Fibroblast of skin of right quadriceps (primary cell): ENCODE measurements at regions not wholly inside any gene's neighbourhood (a gene's known extent, or its start where the extent isn't known, plus 50 kb on each side); places are given as distances from the start of the nearest gene placed in this dataset.

Experiments
- DNase-seq: peaks from one replicate; pipeline ENCODE4 v3.0.0-alpha.2; 2013

DNA sequence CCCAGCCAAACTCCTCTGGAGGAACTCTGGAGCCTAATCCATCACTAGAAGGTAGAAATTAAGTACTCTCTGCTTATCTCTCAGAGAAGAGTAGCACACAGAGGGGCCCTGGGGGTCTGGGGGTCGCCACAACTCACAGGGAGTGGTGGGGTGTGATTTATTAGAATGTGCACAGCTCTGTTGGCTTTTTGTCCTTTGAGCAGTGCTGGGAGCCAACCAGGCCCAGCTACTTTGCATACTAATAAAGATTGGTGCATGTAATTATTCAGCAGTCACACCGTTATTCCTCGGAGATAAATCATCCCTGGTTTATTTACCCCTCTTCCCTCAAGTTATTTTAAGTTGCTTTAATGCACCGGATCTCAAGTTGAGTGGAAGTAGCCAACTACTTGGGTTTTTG lies 606.7 kb upstream of the EEF2KMT start:
- DNase-seq: no peak

DNA sequence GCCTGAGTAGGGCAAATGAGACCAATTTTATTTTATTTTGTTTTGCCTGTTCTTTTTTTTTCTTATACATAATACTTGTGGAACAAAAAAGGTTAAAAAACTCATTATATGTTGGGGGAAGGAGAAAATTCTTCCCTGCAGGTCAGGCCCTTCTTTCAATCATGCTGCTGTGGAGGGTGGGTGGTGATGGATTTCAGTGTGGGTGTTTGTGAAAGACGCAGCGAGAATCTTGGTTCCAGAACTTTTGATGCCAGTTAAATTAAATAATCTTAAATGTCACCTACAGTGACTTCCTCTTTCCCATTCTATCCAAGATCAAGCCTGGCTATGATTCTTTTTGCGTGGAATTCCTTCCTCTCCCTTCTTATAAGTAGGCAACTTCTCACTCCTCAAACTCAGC lies 595.8 kb upstream of the EEF2KMT start:
- DNase-seq: no peak

DNA sequence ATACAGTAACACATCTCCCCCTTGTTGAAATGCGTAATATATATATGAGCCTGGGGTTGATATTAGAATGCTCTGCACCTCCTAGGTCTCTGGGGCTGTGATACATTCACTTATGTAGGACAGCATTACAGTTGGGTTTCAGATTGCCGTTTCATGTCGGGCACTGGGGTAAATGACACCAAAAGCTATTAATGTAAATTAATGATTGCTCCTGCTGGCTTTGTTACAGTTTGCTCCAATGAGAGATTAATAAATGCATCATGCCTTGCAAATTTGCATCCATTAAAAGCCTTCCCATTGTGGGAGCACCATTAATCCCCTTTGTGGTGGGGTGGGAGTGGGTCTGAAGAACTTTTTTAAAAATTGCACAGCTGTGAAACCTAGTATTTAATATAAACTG lies 584.4 kb upstream of the EEF2KMT start:
- no peak for DNase-seq

DNA sequence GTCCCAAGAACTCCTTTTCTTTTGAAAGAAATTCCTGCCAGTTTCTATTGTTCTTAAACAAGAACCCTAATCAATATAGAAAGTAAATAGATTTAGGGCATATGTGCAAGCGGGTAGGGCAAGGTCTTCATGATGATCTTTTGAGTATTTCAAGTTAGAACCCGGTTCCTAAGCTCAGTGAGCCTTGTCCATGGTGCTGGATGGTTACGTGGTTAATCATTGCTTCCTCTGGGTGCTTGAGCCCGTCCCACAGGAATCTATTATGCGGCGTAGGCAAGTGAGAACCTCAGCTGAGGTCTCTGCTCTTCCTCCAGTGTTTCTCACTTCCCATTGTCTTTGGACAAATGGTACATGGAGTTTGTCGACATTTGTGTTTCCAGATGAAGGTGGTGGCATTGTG lies 580.8 kb upstream of the EEF2KMT start:
- no peak for DNase-seq

DNA sequence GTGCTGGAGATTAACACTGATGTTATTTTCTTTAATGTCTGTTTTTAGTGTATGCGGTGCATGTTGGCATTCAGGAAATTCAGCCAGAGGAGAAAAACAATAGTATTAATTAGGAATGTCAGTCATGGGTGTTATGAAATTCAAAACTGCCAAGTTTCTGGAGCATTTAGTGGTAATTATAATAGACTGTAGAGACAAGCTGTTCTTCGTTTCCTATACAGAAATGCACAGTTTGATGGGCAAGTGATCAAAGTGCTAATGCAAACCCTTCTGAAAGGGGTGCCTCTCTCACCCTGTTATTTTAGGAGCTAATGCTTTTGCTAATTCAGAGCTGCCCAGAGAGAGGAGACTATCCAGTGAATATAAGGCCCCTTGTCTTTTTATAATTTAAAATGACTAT lies 573.8 kb upstream of the EEF2KMT start:
- DNase-seq: no peak

DNA sequence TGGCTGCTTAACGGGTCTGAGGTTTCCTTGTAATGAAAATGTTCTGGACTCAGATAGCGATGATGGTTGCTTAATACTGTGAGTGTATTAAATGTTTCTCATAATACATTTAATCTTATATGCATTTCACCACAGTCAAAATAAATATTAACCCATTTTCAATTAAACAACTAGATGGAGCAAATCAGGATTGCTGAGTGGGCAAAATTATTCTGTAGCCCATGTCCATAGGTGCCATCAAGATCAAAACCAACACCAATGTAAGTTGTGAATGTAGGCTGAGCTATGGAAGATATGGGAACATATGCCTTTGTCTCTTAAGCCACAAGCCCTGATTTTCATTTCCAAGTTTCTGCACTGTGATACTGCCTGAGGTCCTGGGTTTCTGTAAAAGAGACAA lies 572.6 kb upstream of the EEF2KMT start:
- no peak for DNase-seq

DNA sequence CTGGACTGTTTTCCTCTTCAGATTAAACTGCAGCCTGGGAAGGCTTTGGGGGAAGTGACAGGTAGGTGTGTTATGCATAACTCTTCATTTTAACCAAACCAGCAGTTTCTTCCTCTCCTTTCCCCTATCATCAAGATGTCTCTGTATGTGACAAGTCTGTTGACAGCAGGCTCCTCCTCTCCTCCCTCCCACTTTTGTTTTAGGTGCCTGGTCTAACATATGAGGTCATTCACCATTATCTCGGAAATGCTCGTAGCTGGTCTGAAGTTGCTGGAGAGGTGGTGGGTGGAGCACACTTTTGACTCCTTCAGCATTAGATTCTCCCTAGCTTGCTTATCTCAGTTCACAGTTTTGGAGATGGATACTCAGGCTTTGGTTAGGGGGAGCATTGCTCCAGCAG lies 571.0 kb upstream of the EEF2KMT start:
- DNase-seq: no peak

DNA sequence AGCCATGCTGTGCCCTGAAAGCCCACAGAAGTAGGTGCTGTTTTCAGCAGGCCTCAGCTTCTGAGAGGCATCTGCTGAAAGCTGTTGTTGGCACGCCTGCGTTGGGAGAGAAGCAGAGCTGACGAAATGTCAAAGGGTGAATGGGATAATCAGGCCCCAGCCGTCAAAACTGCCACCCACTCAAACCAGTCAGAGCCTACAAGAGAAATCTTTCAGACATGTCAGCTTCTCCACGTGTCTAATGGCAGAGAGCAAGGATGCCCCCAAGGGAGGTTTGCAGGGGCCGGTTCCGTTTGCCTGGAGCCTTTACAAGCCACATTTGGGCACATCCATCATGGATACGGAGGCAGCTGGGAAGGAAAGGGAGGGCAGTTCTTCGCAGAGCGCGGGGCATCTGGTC lies 568.2 kb upstream of the EEF2KMT start:
- no peak for DNase-seq

DNA sequence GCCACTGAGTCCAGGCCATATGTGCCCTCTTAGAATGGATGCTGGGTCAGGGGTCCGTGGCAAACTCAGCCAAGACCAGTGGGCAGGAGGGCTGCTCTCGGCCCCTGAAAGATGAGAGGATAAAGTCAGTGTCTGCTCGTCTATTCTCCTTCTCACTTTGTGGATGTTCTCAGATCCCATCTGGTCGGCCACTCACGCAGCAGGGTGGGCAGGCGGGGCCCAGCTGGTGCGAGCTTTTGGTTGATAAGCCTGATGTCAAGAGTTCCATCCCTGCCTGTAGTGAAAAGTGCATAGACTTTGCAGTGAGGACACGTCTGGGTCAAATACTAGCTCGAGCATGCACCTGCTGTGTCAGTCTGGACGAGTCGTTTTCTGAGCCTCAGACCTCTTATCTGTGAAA lies 556.2 kb upstream of the EEF2KMT start:
- DNase-seq: no peak

DNA sequence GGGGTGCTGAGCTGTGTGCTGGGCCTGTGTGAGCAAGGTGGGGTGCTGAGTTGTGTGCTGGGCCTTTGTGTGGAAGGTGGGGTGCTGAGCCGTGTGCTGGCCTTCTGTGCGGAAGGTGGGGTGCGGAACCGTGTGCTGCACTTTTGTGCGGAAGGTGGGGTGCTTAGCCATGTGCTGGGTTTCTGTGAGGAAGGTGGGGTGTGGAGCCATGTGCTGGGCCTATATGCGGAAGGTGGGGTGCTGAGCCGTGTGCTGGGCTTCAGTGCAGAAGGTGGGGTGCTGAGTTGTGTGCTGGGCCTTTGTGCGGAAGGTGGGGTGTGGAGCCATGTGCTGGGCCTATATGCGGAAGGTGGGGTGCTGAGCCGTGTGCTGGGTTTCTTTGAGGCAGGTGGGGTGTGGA lies 555.4 kb upstream of the EEF2KMT start:
- DNase-seq: no peak

DNA sequence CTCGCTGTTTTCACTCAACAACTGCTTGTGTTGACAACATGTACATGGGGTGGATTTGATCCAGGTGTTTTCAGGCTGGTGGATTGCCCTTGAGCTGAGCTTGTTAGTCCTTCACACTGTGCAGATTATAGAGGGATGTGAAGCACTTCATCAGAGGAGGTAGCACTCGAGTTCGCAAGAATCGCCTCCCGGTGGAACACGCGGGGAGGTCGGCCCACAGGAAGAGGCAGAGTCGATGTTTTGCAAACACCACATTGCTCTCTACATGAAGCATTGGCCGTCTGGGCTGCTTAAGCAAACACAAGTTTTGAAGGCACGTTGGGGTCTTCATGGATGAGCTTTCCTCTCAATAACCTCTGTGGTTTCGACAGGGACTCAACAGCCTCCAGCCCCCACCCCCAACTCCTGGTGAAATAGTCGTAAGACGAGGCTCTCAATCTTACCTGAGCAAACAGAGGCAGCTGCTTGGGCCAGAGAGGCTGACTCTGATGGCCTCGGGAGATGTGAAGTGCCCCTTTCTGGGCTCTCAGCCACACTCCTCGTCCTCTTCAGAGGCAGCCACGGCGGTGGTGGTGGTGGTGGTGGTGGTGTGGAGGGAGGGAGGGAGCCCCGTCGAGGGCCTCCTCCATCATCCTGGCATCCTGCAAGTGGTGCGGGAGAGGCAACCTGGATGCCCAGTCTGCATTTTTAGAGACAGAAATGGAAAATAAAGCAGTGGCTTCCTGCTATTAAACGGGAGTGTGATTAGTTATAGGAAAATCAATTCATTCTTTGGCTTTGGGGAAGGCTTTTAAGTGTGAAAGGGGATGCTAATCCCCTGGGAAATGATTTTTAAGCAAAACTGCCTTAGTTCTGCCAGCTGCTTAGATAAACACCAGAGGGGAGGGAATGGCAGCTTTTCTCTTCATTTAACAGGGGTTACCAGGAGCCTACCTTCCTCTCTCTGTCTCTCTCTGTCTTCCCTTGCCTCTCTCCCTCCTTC lies 552.5 kb upstream of the EEF2KMT start:
- DNase-seq: no peak

DNA sequence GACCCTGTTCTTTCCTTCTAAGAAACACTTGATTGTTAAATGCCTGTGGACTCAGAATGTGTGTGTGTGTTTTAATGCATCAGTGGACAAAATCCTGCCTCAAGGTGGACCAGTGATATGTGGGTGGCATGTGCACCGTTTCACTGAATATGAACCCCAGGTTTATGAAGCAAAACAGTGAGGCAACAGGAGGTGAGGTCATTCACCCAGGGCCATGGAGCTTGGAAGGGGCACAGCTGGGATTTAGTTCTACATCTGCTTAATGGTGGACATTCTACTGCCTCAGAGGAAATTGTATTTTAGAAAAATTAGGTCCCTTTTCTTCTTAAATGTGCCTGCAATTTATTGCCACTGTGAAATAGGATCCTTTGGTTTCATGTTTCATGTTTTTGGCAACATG lies 549.5 kb upstream of the EEF2KMT start:
- DNase-seq: no peak

DNA sequence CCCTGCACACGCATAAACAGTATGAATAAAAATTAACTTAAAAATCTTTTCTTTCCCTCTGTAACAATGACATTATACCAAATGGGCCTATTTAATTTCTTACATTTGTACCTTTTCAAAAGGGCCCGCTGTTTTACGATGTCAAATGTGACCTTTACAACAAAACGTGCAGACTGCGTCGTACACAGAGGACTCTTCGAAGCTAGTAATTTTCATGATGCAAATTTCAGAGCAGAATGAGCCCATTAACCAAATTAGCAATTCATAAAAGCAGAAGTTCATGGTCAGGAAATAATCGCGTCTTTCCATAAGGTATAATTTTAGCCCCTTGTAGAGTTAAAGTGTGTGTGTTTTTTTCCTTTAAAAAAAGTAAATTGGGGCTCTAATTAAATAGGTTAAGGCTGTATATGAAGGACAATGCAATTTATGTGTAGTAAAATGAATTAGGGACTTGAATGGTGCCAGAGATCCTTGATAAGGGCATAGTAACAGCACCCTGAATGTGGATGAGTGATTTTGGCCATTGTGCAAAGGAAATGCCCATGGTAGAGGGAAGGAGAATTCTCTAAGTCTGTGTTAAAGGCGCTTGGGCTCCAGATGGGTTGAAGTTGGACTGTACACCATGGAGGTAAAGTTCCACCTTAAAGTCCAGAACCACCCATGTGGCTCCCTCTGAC lies 546.4 kb upstream of the EEF2KMT start:
- DNase-seq: no peak

DNA sequence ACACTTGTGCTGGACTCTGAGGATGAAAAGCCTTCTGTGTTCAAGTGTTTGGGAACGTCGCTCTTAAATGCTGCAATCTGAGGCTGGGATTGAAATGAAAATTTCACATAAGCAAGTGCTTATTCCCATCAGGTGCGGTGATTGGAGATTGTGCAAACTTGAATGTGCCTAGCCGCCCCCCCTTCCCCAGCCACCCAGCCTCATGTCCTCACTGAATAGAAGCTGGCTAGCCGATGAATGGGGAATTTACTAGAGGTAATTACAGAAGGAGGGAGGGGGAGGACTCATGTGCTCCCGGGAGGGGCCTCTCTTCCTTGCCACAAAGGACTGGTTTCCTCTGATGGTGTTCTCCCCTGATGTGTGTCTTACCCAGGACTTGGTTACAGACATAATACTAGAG lies 544.8 kb upstream of the EEF2KMT start:
- DNase-seq: no peak

DNA sequence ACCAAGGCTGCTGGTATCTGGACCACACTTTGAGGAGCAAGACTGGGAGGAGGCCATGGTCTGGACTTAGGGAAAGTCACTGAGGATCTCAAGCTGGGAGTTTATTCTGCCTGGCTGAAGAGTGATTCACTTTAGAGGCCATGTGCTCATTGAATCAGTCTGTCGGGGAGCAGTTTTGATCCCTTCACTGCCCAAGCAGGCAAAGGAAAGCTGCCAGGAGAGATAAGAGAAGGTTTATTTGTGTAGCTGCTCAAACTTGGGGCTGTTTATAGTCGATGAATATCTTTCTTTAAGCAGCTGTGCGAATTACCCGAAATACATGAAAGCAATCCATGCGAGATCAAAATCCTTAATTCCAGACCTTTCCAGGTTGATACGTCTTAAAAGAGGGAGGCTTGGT lies 544.4 kb upstream of the EEF2KMT start:
- DNase-seq: no peak

DNA sequence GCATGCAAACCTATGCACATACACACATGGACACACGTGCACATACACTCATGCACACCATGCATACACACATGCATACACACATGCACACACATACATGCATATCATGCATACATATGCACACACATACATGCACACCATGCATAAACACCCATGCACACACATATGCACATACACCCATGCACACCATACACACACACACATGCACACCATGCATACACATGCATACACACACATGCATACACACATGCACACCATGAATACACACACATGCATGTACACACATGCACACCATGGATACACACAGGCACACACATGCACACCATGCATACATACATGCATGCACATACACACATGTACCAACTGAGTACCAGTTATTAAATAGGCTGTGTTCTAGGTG lies 543.3 kb upstream of the EEF2KMT start:
- DNase-seq: no peak

DNA sequence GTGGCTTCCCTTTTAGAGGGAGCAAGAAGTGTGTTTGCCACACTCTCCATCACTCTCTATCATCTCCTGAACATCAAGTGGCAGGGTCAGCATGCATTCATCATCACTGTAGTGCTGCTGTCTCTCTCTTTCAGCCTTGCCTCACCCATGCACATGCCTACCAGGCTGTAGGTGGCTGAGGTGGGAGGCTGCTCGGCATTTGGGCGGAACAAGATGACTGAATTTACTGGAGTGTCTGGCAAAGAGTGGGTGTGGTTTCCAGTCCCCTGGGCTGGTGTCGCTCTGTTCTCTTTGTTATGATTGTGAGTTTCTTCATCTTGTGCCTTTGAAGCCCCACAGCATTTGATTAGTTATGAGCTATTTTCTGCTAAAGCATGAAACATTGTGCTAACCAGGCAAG lies 541.9 kb upstream of the EEF2KMT start:
- no peak for DNase-seq

DNA sequence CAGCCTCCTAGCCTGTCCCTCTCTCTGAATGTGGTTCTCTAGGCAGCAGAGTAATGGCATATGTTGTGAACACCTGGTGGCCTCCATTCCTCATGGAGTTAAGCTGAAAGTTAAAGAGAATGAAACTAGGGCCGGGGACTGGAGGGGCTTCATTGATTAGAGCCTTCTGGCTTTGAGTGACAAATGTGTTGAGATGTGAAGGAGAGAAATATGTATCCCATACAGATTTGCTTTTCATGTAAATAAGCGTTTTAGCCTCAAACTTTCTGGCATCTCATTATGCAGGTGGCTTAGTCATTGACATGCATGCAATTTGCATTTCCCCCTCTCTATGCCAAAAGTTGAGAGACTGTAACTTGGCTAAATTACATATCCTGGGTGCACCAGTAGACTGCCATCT lies 537.7 kb upstream of the EEF2KMT start:
- DNase-seq: no peak

DNA sequence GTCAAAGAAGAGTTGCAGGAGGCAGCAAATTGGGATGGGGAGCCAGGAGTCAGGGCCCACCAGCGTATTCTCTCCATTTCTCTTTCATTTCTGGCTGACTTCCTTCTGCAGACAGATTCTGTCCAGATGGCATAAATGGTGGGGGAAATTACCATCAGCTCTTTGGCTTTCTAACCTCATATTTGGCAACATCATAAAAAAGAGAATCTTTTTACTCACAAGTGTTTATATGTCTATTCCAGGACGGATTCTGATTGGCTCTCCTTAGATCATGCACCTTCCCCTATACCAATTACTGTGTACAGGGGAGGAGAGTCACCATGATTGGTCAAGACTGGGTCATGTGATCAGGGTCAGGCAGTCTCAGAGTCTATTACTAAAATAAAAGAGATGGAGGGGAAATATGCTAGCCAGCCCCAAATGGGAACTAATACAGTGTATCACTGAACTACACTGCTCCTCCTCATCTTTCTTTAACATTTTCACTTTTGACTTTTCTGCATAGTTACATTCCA lies 537.1 kb upstream of the EEF2KMT start:
- no peak for DNase-seq

DNA sequence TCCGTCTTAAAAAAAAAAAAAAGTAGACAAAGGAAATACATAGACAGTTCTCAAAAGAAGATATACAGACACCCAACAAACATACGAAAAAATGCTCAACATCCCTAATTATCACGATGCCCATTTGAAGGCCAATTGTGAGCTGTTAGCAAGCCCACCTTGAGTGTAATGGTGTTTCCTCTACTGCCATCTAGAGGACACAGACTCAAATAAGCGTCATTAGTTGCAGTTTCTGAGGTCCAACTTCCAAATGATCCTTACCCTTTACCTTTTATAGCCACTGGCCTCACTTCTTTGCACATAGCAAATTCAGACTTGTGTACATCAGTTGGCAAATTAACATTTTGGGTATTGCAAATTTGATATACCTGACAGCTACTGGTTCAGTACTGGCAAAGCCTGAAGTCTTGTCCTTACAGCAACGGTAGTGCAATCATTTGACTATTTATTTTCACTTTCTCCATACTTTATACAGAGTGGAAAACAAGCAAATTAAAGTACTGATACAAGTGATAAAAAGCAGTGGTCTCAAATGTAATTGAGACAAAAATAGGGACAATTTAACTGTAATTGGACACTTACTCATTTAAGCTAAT lies 536.3 kb upstream of the EEF2KMT start:
- DNase-seq: no peak

DNA sequence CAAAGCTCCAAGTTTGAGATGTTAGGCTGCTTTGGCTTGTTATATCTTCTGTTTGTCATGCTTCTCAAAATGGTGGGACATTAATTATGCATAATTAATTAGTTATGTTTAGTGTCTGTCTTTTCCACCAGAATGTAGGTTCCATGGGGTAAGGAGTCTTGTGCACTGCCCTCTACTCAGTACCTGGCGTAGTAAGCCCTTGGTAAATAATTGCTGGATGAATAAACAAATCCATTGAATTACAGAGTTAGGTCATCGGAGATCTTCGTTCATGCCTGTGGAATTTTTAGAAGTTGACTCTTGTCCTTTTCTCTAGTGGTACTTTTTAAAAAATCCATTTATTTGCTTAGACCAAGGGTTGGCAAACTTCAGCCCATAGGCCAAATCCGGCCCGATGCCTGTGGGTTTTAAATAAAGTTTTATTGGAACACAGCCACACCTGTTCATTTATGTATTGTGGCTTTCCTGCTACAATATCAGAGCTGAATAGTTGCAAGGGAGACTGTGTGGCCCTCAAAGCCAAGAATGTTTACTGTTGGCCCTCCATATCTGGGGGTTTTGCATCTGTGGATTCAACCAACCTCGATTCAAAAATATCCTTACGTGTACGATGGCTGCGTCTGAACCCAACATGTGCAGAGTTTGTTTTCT lies 524.8 kb upstream of the EEF2KMT start:
- DNase-seq: no peak

DNA sequence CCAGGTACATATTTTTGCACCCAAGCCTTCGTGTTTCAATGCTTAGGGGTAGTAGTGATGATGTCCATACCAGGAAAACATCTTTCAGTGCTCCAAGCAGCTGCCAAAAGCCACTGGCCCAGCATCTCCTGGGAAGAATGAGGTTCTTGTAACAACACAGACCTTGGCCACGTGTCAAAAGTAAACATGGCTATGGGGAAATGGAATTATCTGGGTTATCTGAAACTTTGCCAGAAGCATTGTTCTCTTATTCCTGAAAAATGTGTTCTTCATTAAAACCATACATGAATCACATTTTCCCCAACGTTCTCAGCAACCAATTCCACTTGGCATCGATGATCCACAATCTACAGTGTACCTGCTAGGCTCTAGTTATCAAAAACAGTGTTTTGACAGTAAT lies 524.2 kb upstream of the EEF2KMT start:
- no peak for DNase-seq

DNA sequence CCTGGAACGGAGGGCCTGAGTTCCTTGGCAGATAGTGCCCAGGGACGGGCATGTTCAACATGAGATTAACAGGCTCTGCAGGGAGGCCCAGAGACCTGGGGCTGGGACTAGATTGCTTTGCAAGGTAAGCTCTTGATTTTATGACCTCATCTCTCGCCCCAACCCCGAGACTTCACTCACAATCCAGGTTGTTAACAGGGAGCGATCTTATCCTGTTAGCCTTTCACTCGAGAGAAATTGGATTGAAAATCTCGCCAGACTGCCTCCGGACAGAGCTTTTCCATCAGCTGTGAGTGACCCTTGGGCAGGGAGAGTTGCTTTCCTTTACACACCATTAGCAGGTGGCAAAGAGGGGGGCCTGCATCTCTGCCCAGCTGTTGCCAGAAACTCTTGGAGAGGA lies 521.7 kb upstream of the EEF2KMT start:
- no peak for DNase-seq
